Thoracic aorta (tissue), 2 donors: ENCODE measurements at regions not wholly inside any gene's neighbourhood (a gene's known extent, or its start where the extent isn't known, plus 50 kb on each side); places are given as distances from the start of the nearest gene placed in this dataset.

Experiments used
- ATAC-seq: fragments of 150-250 bp; one replicate; pipeline ENCODE4 v1.8.0; 2017; ENCODE audit warnings: low read depth; ENCODE audit not compliant: insufficient number of reproducible peaks, low FRiP score
- DNase-seq: peaks from one replicate; pipeline ENCODE4 v3.0.0-alpha.2; 2020; ENCODE audit warnings: low spot score
- H3K27ac ChIP-seq, 2 donors: fragments of 200-600 bp; sonication (generic); 1 replicate in 1 of 2; 2 replicates in 1 of 2; pipeline ENCODE4 v1.5.1; 2016; ENCODE audit warnings: mild to moderate bottlenecking in 2 of 2, moderate library complexity in 2 of 2
- H3K27me3 ChIP-seq: fragments of 200-600 bp; sonication (generic); replicated peaks from 2 replicates; pipeline ENCODE4 v1.6.0; 2016; ENCODE audit warnings: mild to moderate bottlenecking; ENCODE audit not compliant: insufficient read depth
- H3K36me3 ChIP-seq: fragments of 200-600 bp; sonication (generic); one replicate; pipeline ENCODE4 v1.5.1; 2016
- H3K4me1 ChIP-seq, 2 donors: fragments of 200-600 bp; sonication (generic); 1 replicate in 1 of 2; 2 replicates in 1 of 2; pipeline versions ENCODE4 v1.5.1 to v1.6.0; 2016; ENCODE audit warnings: low read depth in 2 of 2, mild to moderate bottlenecking in 1 of 2; ENCODE audit not compliant: control insufficient read depth in 1 of 2
- H3K4me3 ChIP-seq: fragments of 200-600 bp; sonication (generic); 2 replicates; pipeline ENCODE4 v1.5.1; 2016; ENCODE audit warnings: mild to moderate bottlenecking
- H3K9me3 ChIP-seq: fragments of 200-600 bp; sonication (generic); 2 replicates; pipeline ENCODE4 v1.5.1; 2016
- TF ChIP-seq, protein P1 (sequence below): fragments of 200-600 bp; sonication (generic); IDR thresholded peaks from one replicate; pipeline ENCODE4 v1.5.1; 2019; ENCODE audit warnings: antibody characterized with exemption

DNA sequence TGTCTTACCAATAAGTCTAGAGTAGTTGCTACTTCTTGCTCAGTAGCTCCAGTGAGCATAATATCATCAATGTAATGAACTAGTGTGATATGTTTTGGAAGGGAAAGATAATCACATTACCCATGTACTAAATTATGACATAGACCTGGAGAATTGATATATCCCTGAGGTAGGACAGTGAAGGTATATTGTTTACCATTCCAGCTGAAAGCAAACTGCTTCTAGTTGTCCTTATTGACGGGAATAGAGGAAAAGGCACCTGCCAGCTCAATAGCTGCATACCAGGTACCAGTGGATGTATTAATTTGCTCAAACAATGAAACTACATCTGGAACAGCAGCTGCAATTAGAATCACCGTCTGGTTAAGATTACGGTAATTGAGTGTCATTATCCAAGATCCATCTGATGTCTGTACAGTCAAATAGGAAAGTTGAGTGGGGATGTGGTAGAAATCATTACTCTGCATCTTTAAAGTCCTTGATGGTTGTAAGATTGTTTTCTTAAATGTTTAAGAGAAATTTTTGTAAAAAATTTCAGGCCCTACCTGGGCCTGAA is 100.0 kb upstream of the ARHGAP5 start:
- DNase-seq (no peak), ATAC-seq (no peak)
- TF ChIP-seq, protein P1, sequence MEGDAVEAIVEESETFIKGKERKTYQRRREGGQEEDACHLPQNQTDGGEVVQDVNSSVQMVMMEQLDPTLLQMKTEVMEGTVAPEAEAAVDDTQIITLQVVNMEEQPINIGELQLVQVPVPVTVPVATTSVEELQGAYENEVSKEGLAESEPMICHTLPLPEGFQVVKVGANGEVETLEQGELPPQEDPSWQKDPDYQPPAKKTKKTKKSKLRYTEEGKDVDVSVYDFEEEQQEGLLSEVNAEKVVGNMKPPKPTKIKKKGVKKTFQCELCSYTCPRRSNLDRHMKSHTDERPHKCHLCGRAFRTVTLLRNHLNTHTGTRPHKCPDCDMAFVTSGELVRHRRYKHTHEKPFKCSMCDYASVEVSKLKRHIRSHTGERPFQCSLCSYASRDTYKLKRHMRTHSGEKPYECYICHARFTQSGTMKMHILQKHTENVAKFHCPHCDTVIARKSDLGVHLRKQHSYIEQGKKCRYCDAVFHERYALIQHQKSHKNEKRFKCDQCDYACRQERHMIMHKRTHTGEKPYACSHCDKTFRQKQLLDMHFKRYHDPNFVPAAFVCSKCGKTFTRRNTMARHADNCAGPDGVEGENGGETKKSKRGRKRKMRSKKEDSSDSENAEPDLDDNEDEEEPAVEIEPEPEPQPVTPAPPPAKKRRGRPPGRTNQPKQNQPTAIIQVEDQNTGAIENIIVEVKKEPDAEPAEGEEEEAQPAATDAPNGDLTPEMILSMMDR: no peak
- Histone ChIP-seq H3K36me3 (no peaks in the 10 kb centered on the region), H3K4me1 (no peaks in the 10 kb centered on the region), H3K9me3 (peaks cover 5% of the 10 kb centered on the region), H3K27ac (no peak overlapping the region), H3K4me3 (no peak overlapping the region), H3K27me3 (no peaks in the 10 kb centered on the region)

DNA sequence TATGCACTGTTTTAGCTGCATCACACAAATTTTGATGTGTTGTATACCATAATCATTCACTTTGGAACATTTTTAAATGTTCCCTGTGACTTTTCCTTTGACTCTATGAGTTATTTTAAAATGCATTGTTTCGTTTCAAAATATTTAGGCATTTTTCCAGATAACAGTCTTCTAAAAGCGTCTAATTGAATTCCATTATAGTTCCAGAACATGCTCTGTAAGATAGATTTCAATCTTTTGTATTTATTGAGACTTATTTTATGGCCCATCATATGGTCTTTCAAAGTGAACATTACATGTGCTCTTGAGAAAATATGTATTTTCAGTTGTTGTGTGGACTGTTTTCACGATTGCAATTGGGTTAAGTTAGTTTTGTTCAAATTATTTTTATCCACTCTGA is 98.7 kb upstream of the ARHGAP5 start:
- Histone ChIP-seq H3K27me3 (no peaks in the 10 kb centered on the region), H3K9me3 (peaks cover 16% of the 10 kb centered on the region), H3K27ac (no peak overlapping the region), H3K36me3 (no peaks in the 10 kb centered on the region), H3K4me1 (no peaks in the 10 kb centered on the region), H3K4me3 (no peak overlapping the region)
- no peak for ATAC-seq
- DNase-seq: no peak
- TF ChIP-seq, protein P1: no peak

DNA sequence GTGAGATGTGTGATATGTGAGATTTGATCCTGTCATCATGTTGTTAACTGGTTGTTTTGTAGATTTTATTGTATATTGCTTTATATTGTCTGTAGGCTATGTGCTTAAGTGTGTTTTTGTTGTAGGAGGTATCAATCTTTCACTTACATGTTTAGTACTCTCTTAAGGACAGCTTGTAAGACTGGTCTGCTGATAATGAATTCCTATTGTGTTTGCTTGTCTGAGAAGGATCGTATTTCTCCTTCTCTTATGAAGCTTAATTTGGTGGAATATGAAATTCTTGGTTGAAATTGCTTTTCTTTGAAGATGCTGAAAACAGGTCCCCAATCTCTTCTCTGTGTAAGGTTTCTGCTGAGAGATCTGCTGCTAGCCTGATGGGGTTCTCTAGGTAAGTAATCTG is 94.5 kb upstream of the ARHGAP5 start:
- TF ChIP-seq, protein P1: no peak
- no peak overlapping the region for H3K27ac ChIP-seq
- H3K4me3 ChIP-seq: no peak overlapping the region
- ATAC-seq: no peak
- no peaks in the 10 kb centered on the region for H3K27me3 ChIP-seq
- H3K4me1 ChIP-seq: no peaks in the 10 kb centered on the region
- peaks cover 13% of the 10 kb centered on the region for H3K9me3 ChIP-seq
- DNase-seq: no peak
- no peaks in the 10 kb centered on the region for H3K36me3 ChIP-seq

- H3K4me3 ChIP-seq: no peak overlapping the region
- H3K27me3 ChIP-seq: no peaks in the 10 kb centered on the region
- no peak for DNase-seq
- H3K9me3 ChIP-seq: peaks cover 13% of the 10 kb centered on the region
- no peaks in the 10 kb centered on the region for H3K4me1 ChIP-seq
- H3K36me3 ChIP-seq: no peaks in the 10 kb centered on the region
- no peak overlapping the region for H3K27ac ChIP-seq
- TF ChIP-seq, protein P1: no peak
- no peak for ATAC-seq
These were observed 90.7 kb upstream of the ARHGAP5 start for GRCh38 chr14:31986405-31986804.

DNA sequence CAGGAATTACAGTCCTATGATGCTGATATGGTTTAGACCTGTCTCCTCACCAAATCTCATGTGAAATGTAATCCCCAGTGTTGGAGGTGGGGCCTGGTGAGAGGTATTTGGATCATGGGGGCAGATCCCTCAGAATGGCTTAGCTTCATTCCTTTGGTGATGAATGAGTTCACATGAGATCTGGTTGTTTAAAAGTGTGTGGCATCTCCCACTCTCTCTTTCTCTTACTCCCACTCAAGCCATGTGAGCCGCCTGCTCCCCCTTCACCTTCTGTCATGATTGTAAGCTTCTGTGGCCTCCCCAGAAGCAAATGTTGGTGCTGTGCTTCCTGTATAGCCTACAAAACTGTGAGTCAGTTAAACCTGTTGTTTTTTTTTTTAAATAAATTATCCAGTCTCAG is 89.4 kb upstream of the ARHGAP5 start:
- Histone ChIP-seq H3K4me1 (no peaks in the 10 kb centered on the region), H3K9me3 (peaks cover 4% of the 10 kb centered on the region), H3K27ac (no peak overlapping the region), H3K27me3 (no peaks in the 10 kb centered on the region), H3K36me3 (no peaks in the 10 kb centered on the region), H3K4me3 (no peak overlapping the region)
- TF ChIP-seq, protein P1: no peak
- no peak for DNase-seq
- no peak for ATAC-seq
